ENCODE measurements at regions not wholly inside any gene's neighbourhood (a gene's known extent, or its start where the extent isn't known, plus 50 kb on each side); places are given as distances from the start of the nearest gene placed in this dataset.
"Not testable (repeated sequence)": the region's sequence is repeated elsewhere in the genome, so short reads cannot be mapped to it uniquely, and the experiment has no call there.

DNA sequence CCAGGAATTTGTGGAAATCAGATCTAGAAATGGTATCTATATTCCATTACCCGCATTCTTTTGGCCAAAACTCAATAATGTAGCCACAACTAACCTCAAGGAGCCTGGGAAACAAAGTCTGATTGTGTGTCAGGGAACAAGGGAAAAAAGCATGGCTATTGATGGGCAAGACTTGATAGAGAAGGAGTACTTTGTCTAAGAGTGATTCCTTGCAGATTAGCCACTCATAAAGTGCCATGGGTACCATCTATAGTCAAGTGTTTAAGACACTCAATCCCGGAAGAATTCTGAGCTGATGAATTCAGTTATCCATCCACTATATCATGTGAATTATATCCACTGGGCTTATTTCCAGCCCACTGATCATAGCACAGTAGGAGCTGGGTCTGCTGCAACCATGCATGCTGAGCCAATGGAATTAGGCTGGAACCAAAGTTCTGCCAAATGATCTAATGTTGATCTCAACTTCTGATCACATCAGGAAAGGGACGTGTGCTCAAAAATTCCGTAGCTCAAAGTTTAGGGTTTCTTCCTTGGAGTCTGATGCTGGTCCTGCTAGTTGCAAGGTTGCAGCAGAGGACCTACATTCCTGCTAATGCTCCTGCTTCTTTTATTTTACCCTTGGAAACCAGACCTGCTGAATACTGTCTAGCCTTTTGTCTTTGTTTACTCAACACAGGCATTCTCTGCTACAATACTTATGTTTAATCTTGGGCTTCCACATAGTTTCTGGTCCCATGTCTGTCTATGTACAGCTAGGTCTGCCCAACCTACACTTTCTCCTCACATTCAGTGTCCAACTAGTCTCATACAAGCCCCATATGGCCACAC, 629.7 kb downstream of the IRS1 start:
- Histone ChIP-seq H2AK5ac (ENCODE audit: low read length, severe bottlenecking) (no peak overlapping the region), H3K14ac (ENCODE audit: low read length in 2 of 2) (no peak overlapping the region), H3K4me1 (ENCODE audit: control insufficient read depth, insufficient read depth, low read depth, low read length) (no peaks in the 10 kb centered on the region), H4K91ac (ENCODE audit: low read length) (no peak overlapping the region), H3K23ac (ENCODE audit: low read length in 2 of 2) (no peak overlapping the region), H3K4ac (ENCODE audit: low read depth in 1 of 2, low read length in 2 of 2) (no peak overlapping the region), H2BK5ac (ENCODE audit: low read depth, low read length, poor library complexity, severe bottlenecking) (no peak overlapping the region), H3K9me3 (ENCODE audit: control insufficient read depth, low read length) (peaks cover 12% of the 10 kb centered on the region), H2AFZ (ENCODE audit: low read depth, low read length) (no peak overlapping the region), H3K27me3 (ENCODE audit: control insufficient read depth in 1 of 2, insufficient read depth in 1 of 2, low read length in 2 of 2) (no peaks in the 10 kb centered on the region), H3K36me3 (ENCODE audit: control insufficient read depth in 1 of 2, insufficient read depth in 2 of 2, low read depth in 1 of 2, low read length in 2 of 2) (no peaks in the 10 kb centered on the region), H3K4me2 (ENCODE audit: low read length, poor library complexity, severe bottlenecking) (no peak overlapping the region), H3K27ac (ENCODE audit: low read length, poor library complexity, severe bottlenecking) (no peak overlapping the region), H2BK120ac (ENCODE audit: low read depth, low read length) (no peak overlapping the region), H3K18ac (ENCODE audit: low read depth in 1 of 2, low read length in 2 of 2) (no peak overlapping the region), H2BK15ac (ENCODE audit: low read depth, poor library complexity, severe bottlenecking) (no peak overlapping the region), H2BK12ac (ENCODE audit: low read length in 2 of 2) (peak overlapping the region in 1 of 2 experiments; percentile 7), H3K4me3 (ENCODE audit: insufficient read depth in 1 of 2, low read depth in 1 of 2, low read length in 2 of 2) (no peak overlapping the region), H3K79me1 (replicated peaks; ENCODE audit: low read length, poor library complexity, severe bottlenecking) (no peaks in the 10 kb centered on the region), H3K9ac (ENCODE audit: low read length) (no peak overlapping the region), H4K8ac (ENCODE audit: low read length) (no peak overlapping the region)
- 97% methylated on average over 3 of the region's 4 CpGs for WGBS
- no peak for DNase-seq

DNA sequence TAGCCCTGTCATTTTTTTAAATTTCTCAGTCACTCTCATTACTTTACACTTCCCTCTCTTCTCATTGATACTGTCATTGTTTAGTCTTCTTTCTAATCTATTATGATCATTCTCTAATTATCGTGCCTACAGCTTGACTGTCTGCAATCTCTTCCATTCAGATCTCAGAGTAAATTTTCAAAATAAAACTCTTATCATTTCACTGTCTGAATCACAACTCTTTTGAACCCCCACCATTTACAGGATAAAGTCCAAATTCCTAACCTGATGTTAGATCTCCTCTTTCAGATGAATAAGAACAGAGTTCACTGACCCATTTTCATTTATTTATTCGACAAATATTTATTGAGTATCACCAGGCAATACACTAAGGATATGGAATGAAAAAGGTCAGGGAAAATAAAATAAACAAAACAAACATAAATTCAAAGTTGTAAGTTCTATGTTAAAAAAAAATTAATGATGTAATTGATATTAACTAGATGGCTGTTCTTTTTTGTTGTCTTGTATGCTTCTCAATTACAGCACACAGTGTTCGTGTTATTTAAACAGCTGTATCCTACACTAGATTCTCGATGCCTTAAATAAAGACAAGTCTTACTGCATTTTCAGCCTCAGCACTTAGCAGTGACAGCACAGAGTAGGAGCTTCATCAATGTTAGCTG, 631.0 kb downstream of the IRS1 start:
- H4K8ac ChIP-seq (ENCODE audit: low read length), result no peak overlapping the region
- no peak overlapping the region for H2BK5ac ChIP-seq (ENCODE audit: low read depth, low read length, poor library complexity, severe bottlenecking)
- no peak overlapping the region for H3K9ac ChIP-seq (ENCODE audit: low read length)
- no peak overlapping the region for H2BK15ac ChIP-seq (ENCODE audit: low read depth, poor library complexity, severe bottlenecking)
- H3K36me3 ChIP-seq (ENCODE audit: control insufficient read depth in 1 of 2, insufficient read depth in 2 of 2, low read depth in 1 of 2, low read length in 2 of 2), result no peaks in the 10 kb centered on the region
- H3K18ac ChIP-seq (ENCODE audit: low read depth in 1 of 2, low read length in 2 of 2), result no peak overlapping the region
- H3K79me1 ChIP-seq (replicated peaks; ENCODE audit: low read length, poor library complexity, severe bottlenecking), result no peaks in the 10 kb centered on the region
- no peak overlapping the region for H3K4ac ChIP-seq (ENCODE audit: low read depth in 1 of 2, low read length in 2 of 2)
- H3K4me1 ChIP-seq (ENCODE audit: control insufficient read depth, insufficient read depth, low read depth, low read length), result no peaks in the 10 kb centered on the region
- no peak overlapping the region for H2BK120ac ChIP-seq (ENCODE audit: low read depth, low read length)
- H3K23ac ChIP-seq (ENCODE audit: low read length in 2 of 2), result no peak overlapping the region
- no peak overlapping the region for H2BK12ac ChIP-seq (ENCODE audit: low read length in 2 of 2)
- no peak overlapping the region for H3K14ac ChIP-seq (ENCODE audit: low read length in 2 of 2)
- no peak overlapping the region for H3K27ac ChIP-seq (ENCODE audit: low read length, poor library complexity, severe bottlenecking)
- H3K4me2 ChIP-seq (ENCODE audit: low read length, poor library complexity, severe bottlenecking), result no peak overlapping the region
- no peaks in the 10 kb centered on the region for H3K27me3 ChIP-seq (ENCODE audit: control insufficient read depth in 1 of 2, insufficient read depth in 1 of 2, low read length in 2 of 2)
- H2AK5ac ChIP-seq (ENCODE audit: low read length, severe bottlenecking), result no peak overlapping the region
- no peak overlapping the region for H3K4me3 ChIP-seq (ENCODE audit: insufficient read depth in 1 of 2, low read depth in 1 of 2, low read length in 2 of 2)
- 95% methylated on average over 3 of the region's 4 CpGs for WGBS
- no peak overlapping the region for H4K91ac ChIP-seq (ENCODE audit: low read length)
- no peak for DNase-seq
- H2AFZ ChIP-seq (ENCODE audit: low read depth, low read length), result no peak overlapping the region
- no peaks in the 10 kb centered on the region for H3K9me3 ChIP-seq (ENCODE audit: control insufficient read depth, low read length)

- H3K36me3 ChIP-seq (ENCODE audit: control insufficient read depth in 1 of 2, insufficient read depth in 2 of 2, low read depth in 1 of 2, low read length in 2 of 2), result no peaks in the 10 kb centered on the region
- no peak overlapping the region for H3K23ac ChIP-seq (ENCODE audit: low read length in 2 of 2)
- no peak overlapping the region for H3K18ac ChIP-seq (ENCODE audit: low read depth in 1 of 2, low read length in 2 of 2)
- no peaks in the 10 kb centered on the region for H3K9me3 ChIP-seq (ENCODE audit: control insufficient read depth, low read length)
- H2BK12ac ChIP-seq (ENCODE audit: low read length in 2 of 2), result no peak overlapping the region
- no peak overlapping the region for H3K9ac ChIP-seq (ENCODE audit: low read length)
- H3K79me1 ChIP-seq (replicated peaks; ENCODE audit: low read length, poor library complexity, severe bottlenecking), result no peaks in the 10 kb centered on the region
- no peak overlapping the region for H4K91ac ChIP-seq (ENCODE audit: low read length)
- H4K8ac ChIP-seq (ENCODE audit: low read length), result no peak overlapping the region
- no peak for DNase-seq
- H3K14ac ChIP-seq (ENCODE audit: low read length in 2 of 2), result no peak overlapping the region
- no peak overlapping the region for H3K4me2 ChIP-seq (ENCODE audit: low read length, poor library complexity, severe bottlenecking)
- H3K27me3 ChIP-seq (ENCODE audit: control insufficient read depth in 1 of 2, insufficient read depth in 1 of 2, low read length in 2 of 2), result no peaks in the 10 kb centered on the region
- no CpG with 5 or more reads among the region's 1 CpG for WGBS
- H2BK120ac ChIP-seq (ENCODE audit: low read depth, low read length), result no peak overlapping the region
- no peaks in the 10 kb centered on the region for H3K4me1 ChIP-seq (ENCODE audit: control insufficient read depth, insufficient read depth, low read depth, low read length)
- no peak overlapping the region for H2BK15ac ChIP-seq (ENCODE audit: low read depth, poor library complexity, severe bottlenecking)
- no peak overlapping the region for H2BK5ac ChIP-seq (ENCODE audit: low read depth, low read length, poor library complexity, severe bottlenecking)
- no peak overlapping the region for H3K4ac ChIP-seq (ENCODE audit: low read depth in 1 of 2, low read length in 2 of 2)
- H3K27ac ChIP-seq (ENCODE audit: low read length, poor library complexity, severe bottlenecking), result no peak overlapping the region
- no peak overlapping the region for H3K4me3 ChIP-seq (ENCODE audit: insufficient read depth in 1 of 2, low read depth in 1 of 2, low read length in 2 of 2)
- H2AFZ ChIP-seq (ENCODE audit: low read depth, low read length), result no peak overlapping the region
- H2AK5ac ChIP-seq (ENCODE audit: low read length, severe bottlenecking), result no peak overlapping the region
These were observed 635.1 kb downstream of the IRS1 start for GRCh38 chr2:226164512-226164911.

- H3K9ac ChIP-seq (ENCODE audit: low read length); H3K9me3 ChIP-seq (ENCODE audit: control insufficient read depth, low read length); H2AK5ac ChIP-seq (ENCODE audit: low read length, severe bottlenecking); H3K4me1 ChIP-seq (ENCODE audit: control insufficient read depth, insufficient read depth, low read depth, low read length); H4K8ac ChIP-seq (ENCODE audit: low read length); H3K27ac ChIP-seq (ENCODE audit: low read length, poor library complexity, severe bottlenecking); H3K27me3 ChIP-seq (ENCODE audit: control insufficient read depth in 1 of 2, insufficient read depth in 1 of 2, low read length in 2 of 2); DNase-seq; H2BK15ac ChIP-seq (ENCODE audit: low read depth, poor library complexity, severe bottlenecking); H3K4me2 ChIP-seq (ENCODE audit: low read length, poor library complexity, severe bottlenecking); H2AFZ ChIP-seq (ENCODE audit: low read depth, low read length); H3K18ac ChIP-seq (ENCODE audit: low read depth in 1 of 2, low read length in 2 of 2); H2BK5ac ChIP-seq (ENCODE audit: low read depth, low read length, poor library complexity, severe bottlenecking); H3K23ac ChIP-seq (ENCODE audit: low read length in 2 of 2); H3K79me1 ChIP-seq (replicated peaks; ENCODE audit: low read length, poor library complexity, severe bottlenecking); H3K36me3 ChIP-seq (ENCODE audit: control insufficient read depth in 1 of 2, insufficient read depth in 2 of 2, low read depth in 1 of 2, low read length in 2 of 2); H4K91ac ChIP-seq (ENCODE audit: low read length); H2BK120ac ChIP-seq (ENCODE audit: low read depth, low read length); H2BK12ac ChIP-seq (ENCODE audit: low read length in 2 of 2); H3K14ac ChIP-seq (ENCODE audit: low read length in 2 of 2); H3K4me3 ChIP-seq (ENCODE audit: insufficient read depth in 1 of 2, low read depth in 1 of 2, low read length in 2 of 2); H3K4ac ChIP-seq (ENCODE audit: low read depth in 1 of 2, low read length in 2 of 2): not testable (repeated sequence)
- WGBS, result 100% methylated on average over 3 of the region's 4 CpGs
These were observed 639.0 kb downstream of the IRS1 start for GRCh38 chr2:226160617-226161016.

All from mesenchymal stem cell (in vitro differentiated cells and primary cell).